ENCODE measurements at regions not wholly inside any gene's neighbourhood (a gene's known extent, or its start where the extent isn't known, plus 50 kb on each side); places are given as distances from the start of the nearest gene placed in this dataset.

DNA sequence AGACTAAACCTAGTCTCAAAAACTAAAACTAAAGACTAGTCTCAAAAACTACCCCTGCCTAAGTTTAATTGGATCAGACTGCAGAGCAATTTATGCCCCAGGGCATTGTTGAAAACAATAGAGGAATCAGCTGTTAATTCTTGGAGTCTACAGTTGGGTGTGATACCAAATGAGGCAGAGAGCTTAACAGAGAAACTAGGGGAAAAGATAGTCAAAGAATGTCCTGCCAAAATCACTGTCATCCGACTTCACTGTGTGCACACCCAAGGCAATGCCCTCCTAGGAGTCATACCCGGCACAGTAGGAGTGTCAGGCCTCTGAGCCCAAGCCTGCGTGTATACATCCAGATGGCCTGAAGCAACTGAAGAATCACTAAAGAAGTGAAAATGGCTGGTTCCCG, 90.5 kb upstream of the TOMM7 start:
- Histone ChIP-seq H3K79me2 (ENCODE audit: control insufficient read depth, insufficient read depth, low read length) (no peaks in the 10 kb centered on the region), H3K36me3 (replicated peaks in 1 of 2; ENCODE audit: control extremely low read depth in 1 of 2, control insufficient read depth in 1 of 2, extremely low read depth in 1 of 2, insufficient read depth in 2 of 2, low read length in 1 of 2) (no peaks in the 10 kb centered on the region), H3K4me2 (replicated peaks; ENCODE audit: low read depth, low read length, poor library complexity, severe bottlenecking) (no peak overlapping the region), H2AFZ (ENCODE audit: insufficient read depth, low read depth, low read length, poor library complexity, severe bottlenecking) (no peak overlapping the region), H3K27me3 (replicated peaks in 1 of 4; ENCODE audit: control extremely low read depth in 1 of 4, control insufficient read depth in 3 of 4, insufficient read depth in 4 of 4, low read length in 3 of 4) (no peaks in the 10 kb centered on the region), H3K4me3 (ENCODE audit: control extremely low read depth in 1 of 5, extremely low read depth in 1 of 5, insufficient read depth in 1 of 5, low read depth in 2 of 5, low read length in 4 of 5) (no peak overlapping the region), H4K20me1 (ENCODE audit: control insufficient read depth, insufficient read depth, low read length, poor library complexity, severe bottlenecking) (no peaks in the 10 kb centered on the region), H3K9ac (ENCODE audit: low read length) (no peak overlapping the region), H3K4me1 (ENCODE audit: control insufficient read depth in 2 of 2, insufficient read depth in 2 of 2, low read length in 2 of 2) (no peaks in the 10 kb centered on the region), H3K27ac (ENCODE audit: low read length in 2 of 2) (no peak overlapping the region), H3K9me3 (ENCODE audit: control extremely low read depth in 1 of 3, control insufficient read depth in 2 of 3, insufficient read depth in 1 of 3, low read length in 2 of 3) (peaks cover 0 to 6% (median 0%) of the 10 kb centered on the region in 3 donors)
- Mint-ChIP-seq H3K27ac (no peak overlapping the region), H3K9me3 (ENCODE audit: insufficient read depth) (peaks cover 5% of the 10 kb centered on the region), H3K4me1 (no peaks in the 10 kb centered on the region), H3K27me3 (no peaks in the 10 kb centered on the region), H3K4me3 (no peak overlapping the region)
- intact Hi-C loops (cut with micrococcal nuclease): no loop called here
- no peak for TF ChIP-seq EZH2 (IDR thresholded peaks at IDR 0.05; ENCODE audit: borderline replicate concordance, insufficient read depth, low read depth, low read length, poor library complexity, severe bottlenecking)
- TF ChIP-seq, protein P1, sequence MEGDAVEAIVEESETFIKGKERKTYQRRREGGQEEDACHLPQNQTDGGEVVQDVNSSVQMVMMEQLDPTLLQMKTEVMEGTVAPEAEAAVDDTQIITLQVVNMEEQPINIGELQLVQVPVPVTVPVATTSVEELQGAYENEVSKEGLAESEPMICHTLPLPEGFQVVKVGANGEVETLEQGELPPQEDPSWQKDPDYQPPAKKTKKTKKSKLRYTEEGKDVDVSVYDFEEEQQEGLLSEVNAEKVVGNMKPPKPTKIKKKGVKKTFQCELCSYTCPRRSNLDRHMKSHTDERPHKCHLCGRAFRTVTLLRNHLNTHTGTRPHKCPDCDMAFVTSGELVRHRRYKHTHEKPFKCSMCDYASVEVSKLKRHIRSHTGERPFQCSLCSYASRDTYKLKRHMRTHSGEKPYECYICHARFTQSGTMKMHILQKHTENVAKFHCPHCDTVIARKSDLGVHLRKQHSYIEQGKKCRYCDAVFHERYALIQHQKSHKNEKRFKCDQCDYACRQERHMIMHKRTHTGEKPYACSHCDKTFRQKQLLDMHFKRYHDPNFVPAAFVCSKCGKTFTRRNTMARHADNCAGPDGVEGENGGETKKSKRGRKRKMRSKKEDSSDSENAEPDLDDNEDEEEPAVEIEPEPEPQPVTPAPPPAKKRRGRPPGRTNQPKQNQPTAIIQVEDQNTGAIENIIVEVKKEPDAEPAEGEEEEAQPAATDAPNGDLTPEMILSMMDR (IDR thresholded peaks at IDR 0.05): no peak
- DNase-seq: no peak
- POLR2A ChIA-PET: no interaction called here
- ATAC-seq (ENCODE audit: low read depth): no peak
- CTCF ChIA-PET: no interaction called here
- WGBS (ENCODE audit: insufficient coverage): 98% methylated on average over 4 of the region's 4 CpGs

DNA sequence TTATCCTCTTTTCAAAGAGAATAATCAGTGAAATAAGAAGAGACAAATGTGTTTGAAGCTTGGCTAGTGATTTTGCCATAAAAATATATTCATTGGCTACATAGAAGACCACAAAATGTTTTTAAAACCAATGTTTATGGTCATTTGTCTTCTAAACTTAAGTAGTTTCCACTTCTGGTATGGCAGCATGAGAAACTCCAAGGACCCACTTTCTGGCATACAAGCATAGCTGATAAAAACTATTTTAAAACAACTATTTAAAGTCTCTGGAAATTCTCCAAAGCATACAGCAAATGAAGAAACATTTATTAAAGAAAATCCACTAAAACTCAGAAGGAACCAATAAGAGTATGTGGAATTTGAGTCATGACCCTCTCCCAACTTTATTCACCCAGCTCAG, 89.2 kb upstream of the TOMM7 start:
- H3K9me3 Mint-ChIP-seq (ENCODE audit: insufficient read depth): peaks cover 5% of the 10 kb centered on the region
- no peaks in the 10 kb centered on the region for H3K27me3 ChIP-seq (replicated peaks in 1 of 4; ENCODE audit: control extremely low read depth in 1 of 4, control insufficient read depth in 3 of 4, insufficient read depth in 4 of 4, low read length in 3 of 4)
- no peak overlapping the region for H3K27ac Mint-ChIP-seq
- DNase-seq: no peak
- TF ChIP-seq, protein P1 (IDR thresholded peaks at IDR 0.05): no peak
- no peak for TF ChIP-seq EZH2 (IDR thresholded peaks at IDR 0.05; ENCODE audit: borderline replicate concordance, insufficient read depth, low read depth, low read length, poor library complexity, severe bottlenecking)
- no peak overlapping the region for H3K27ac ChIP-seq (ENCODE audit: low read length in 2 of 2)
- H3K4me3 Mint-ChIP-seq: no peak overlapping the region
- no peaks in the 10 kb centered on the region for H3K4me1 ChIP-seq (ENCODE audit: control insufficient read depth in 2 of 2, insufficient read depth in 2 of 2, low read length in 2 of 2)
- no peaks in the 10 kb centered on the region for H4K20me1 ChIP-seq (ENCODE audit: control insufficient read depth, insufficient read depth, low read length, poor library complexity, severe bottlenecking)
- CTCF ChIA-PET: no interaction called here
- no peaks in the 10 kb centered on the region for H3K79me2 ChIP-seq (ENCODE audit: control insufficient read depth, insufficient read depth, low read length)
- ATAC-seq (ENCODE audit: low read depth): no peak
- H3K27me3 Mint-ChIP-seq: no peaks in the 10 kb centered on the region
- no peaks in the 10 kb centered on the region for H3K36me3 ChIP-seq (replicated peaks in 1 of 2; ENCODE audit: control extremely low read depth in 1 of 2, control insufficient read depth in 1 of 2, extremely low read depth in 1 of 2, insufficient read depth in 2 of 2, low read length in 1 of 2)
- no peak overlapping the region for H3K4me3 ChIP-seq (ENCODE audit: control extremely low read depth in 1 of 5, extremely low read depth in 1 of 5, insufficient read depth in 1 of 5, low read depth in 2 of 5, low read length in 4 of 5)
- peaks cover 0 to 6% (median 0%) of the 10 kb centered on the region in 3 donors for H3K9me3 ChIP-seq (ENCODE audit: control extremely low read depth in 1 of 3, control insufficient read depth in 2 of 3, insufficient read depth in 1 of 3, low read length in 2 of 3)
- H3K4me2 ChIP-seq (replicated peaks; ENCODE audit: low read depth, low read length, poor library complexity, severe bottlenecking): no peak overlapping the region
- H2AFZ ChIP-seq (ENCODE audit: insufficient read depth, low read depth, low read length, poor library complexity, severe bottlenecking): no peak overlapping the region
- intact Hi-C loops (cut with micrococcal nuclease): no loop called here
- no peak overlapping the region for H3K9ac ChIP-seq (ENCODE audit: low read length)
- POLR2A ChIA-PET: no interaction called here
- no peaks in the 10 kb centered on the region for H3K4me1 Mint-ChIP-seq

Data from B cell (primary cell).